ENCODE measurements at regions not wholly inside any gene's neighbourhood (a gene's known extent, or its start where the extent isn't known, plus 50 kb on each side); places are given as distances from the start of the nearest gene placed in this dataset.

DNA sequence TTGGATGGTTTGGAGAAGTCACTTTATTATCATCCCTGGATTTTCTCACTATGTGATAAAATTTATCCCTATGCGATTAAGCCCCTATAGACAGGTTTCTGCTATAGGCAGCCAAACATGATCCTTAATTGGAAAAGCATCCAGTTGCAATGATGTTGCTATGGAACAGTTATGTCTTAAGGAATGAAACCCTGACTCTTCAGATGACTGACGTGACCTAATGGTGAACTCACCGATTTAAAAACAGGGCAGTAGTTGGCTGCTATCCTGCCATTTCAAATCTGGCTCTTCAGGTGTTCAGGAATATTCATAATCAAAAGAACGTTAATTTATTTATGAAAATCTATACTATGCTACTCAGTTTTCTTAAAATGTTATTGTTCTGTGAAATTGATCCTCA is 106.8 kb upstream of the ROBO1 start:
- TF ChIP-seq POLR2A (IDR thresholded peaks at IDR 0.05) (no peak), EP300 (IDR thresholded peaks at IDR 0.05) (no peak)
- TF ChIP-seq, protein P1, sequence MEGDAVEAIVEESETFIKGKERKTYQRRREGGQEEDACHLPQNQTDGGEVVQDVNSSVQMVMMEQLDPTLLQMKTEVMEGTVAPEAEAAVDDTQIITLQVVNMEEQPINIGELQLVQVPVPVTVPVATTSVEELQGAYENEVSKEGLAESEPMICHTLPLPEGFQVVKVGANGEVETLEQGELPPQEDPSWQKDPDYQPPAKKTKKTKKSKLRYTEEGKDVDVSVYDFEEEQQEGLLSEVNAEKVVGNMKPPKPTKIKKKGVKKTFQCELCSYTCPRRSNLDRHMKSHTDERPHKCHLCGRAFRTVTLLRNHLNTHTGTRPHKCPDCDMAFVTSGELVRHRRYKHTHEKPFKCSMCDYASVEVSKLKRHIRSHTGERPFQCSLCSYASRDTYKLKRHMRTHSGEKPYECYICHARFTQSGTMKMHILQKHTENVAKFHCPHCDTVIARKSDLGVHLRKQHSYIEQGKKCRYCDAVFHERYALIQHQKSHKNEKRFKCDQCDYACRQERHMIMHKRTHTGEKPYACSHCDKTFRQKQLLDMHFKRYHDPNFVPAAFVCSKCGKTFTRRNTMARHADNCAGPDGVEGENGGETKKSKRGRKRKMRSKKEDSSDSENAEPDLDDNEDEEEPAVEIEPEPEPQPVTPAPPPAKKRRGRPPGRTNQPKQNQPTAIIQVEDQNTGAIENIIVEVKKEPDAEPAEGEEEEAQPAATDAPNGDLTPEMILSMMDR (IDR thresholded peaks at IDR 0.05) = no peak

Measured in tibial nerve (tissue), 4 donors.